Loucy (cell line): ENCODE measurements at regions not wholly inside any gene's neighbourhood (a gene's known extent, or its start where the extent isn't known, plus 50 kb on each side); places are given as distances from the start of the nearest gene placed in this dataset.

Source experiments
- H2AFZ ChIP-seq: fragments of 200-600 bp; sonication (generic); 2 replicates; pipeline ENCODE4 v1.6.0; 2016; ENCODE audit warnings: antibody characterized with exemption, mild to moderate bottlenecking, low read length, moderate library complexity
- H3F3A ChIP-seq: fragments of 200-600 bp; 2 replicates; pipeline ENCODE4 v1.6.0; 2016; ENCODE audit warnings: antibody characterized with exemption, low read depth, mild to moderate bottlenecking
- H3K27me3 ChIP-seq: fragments of 200-600 bp; sonication (generic); 2 replicates; pipeline ENCODE4 v1.6.1; 2014; ENCODE audit warnings: low read length, mild to moderate bottlenecking; ENCODE audit not compliant: insufficient read depth, poor library complexity, severe bottlenecking
- H3K36me3 ChIP-seq: fragments of 200-600 bp; sonication (generic); 2 replicates; pipeline ENCODE4 v1.6.1; 2016; ENCODE audit warnings: low read length; ENCODE audit not compliant: insufficient read depth
- H3K4me1 ChIP-seq: fragments of 200-600 bp; sonication (generic); 2 replicates; pipeline ENCODE4 v1.5.1; 2014; ENCODE audit warnings: low read length, mild to moderate bottlenecking; ENCODE audit not compliant: insufficient read depth, poor library complexity, severe bottlenecking
- H3K4me2 ChIP-seq: fragments of 200-600 bp; sonication (generic); 2 replicates; pipeline ENCODE4 v1.6.0; 2014; ENCODE audit warnings: antibody characterized with exemption, low read length, low read depth, mild to moderate bottlenecking; ENCODE audit not compliant: poor library complexity, severe bottlenecking
- H3K4me3 ChIP-seq: fragments of 200-600 bp; sonication (generic); 2 replicates; pipeline ENCODE4 v1.5.1; 2014; ENCODE audit warnings: low read length, mild to moderate bottlenecking, mixed read lengths; ENCODE audit not compliant: poor library complexity, severe bottlenecking
- H3K79me2 ChIP-seq: fragments of 200-600 bp; sonication (generic); 2 replicates; pipeline ENCODE4 v1.6.1; 2014; ENCODE audit warnings: low read length; ENCODE audit not compliant: insufficient read depth
- H3K9ac ChIP-seq: fragments of 200-600 bp; sonication (generic); 2 replicates; pipeline ENCODE4 v1.6.0; 2014; ENCODE audit warnings: mild to moderate bottlenecking, low read depth, low read length, moderate library complexity; ENCODE audit not compliant: poor library complexity, severe bottlenecking
- H3K9me2 ChIP-seq: fragments of 200-600 bp; sonication (generic); replicated peaks from 2 replicates; pipeline ENCODE4 v1.6.1; 2016; ENCODE audit warnings: low read depth, low read length, mixed read lengths
- H3K9me3 ChIP-seq: fragments of 200-600 bp; sonication (generic); 2 replicates; pipeline ENCODE4 v1.6.1; 2014; ENCODE audit warnings: mild to moderate bottlenecking, antibody characterized with exemption, low read length, low read depth; ENCODE audit not compliant: insufficient read depth
- H4K20me1 ChIP-seq: fragments of 200-600 bp; sonication (generic); 2 replicates; pipeline ENCODE4 v1.6.0; 2014; ENCODE audit warnings: antibody characterized with exemption, low read length, mild to moderate bottlenecking; ENCODE audit not compliant: insufficient read depth, poor library complexity, severe bottlenecking
- EZH2phosphoT487 ChIP-seq: fragments of 200-600 bp; IDR thresholded peaks from 2 replicates; pipeline ENCODE4 v1.6.1; 2018; ENCODE audit warnings: antibody characterized with exemption, mild to moderate bottlenecking, moderate library complexity, borderline replicate concordance
- TF ChIP-seq, protein P1 (sequence below): fragments of 200-600 bp; sonication (generic); conservative IDR thresholded peaks from 2 replicates; pipeline ENCODE4 v1.5.1; 2014; ENCODE audit warnings: mild to moderate bottlenecking, antibody characterized with exemption, low read length

DNA sequence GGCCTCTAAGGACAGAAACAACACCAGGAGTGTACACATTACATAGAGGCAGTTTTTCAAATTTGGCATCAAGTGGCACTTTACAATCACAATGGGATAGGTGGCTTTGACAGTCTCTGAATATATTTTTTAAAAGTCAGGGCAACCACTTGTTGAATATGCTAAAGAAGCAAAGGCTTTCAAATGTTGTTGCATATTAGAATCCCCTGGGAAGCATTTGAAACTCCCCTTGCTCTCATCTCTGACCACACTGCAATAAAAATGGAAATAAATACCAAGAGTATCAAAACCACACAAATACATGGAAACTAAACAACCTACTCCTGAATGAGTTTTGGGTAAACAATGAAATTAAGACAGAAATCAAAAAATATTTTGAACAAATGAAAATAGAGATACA lies 106.5 kb upstream of the RAB11FIP2 start:
- Histone ChIP-seq H3K4me2 (no peak overlapping the region), H4K20me1 (no peaks in the 10 kb centered on the region), H3K27me3 (no peaks in the 10 kb centered on the region), H3K9ac (no peak overlapping the region), H3K36me3 (no peaks in the 10 kb centered on the region), H3K9me2 (no peaks in the 10 kb centered on the region), H3K9me3 (no peaks in the 10 kb centered on the region), H3K79me2 (no peaks in the 10 kb centered on the region), H3K4me1 (no peaks in the 10 kb centered on the region), H3F3A (no peaks in the 10 kb centered on the region), H3K4me3 (no peak overlapping the region), H2AFZ (no peak overlapping the region)
- TF ChIP-seq, protein P1, sequence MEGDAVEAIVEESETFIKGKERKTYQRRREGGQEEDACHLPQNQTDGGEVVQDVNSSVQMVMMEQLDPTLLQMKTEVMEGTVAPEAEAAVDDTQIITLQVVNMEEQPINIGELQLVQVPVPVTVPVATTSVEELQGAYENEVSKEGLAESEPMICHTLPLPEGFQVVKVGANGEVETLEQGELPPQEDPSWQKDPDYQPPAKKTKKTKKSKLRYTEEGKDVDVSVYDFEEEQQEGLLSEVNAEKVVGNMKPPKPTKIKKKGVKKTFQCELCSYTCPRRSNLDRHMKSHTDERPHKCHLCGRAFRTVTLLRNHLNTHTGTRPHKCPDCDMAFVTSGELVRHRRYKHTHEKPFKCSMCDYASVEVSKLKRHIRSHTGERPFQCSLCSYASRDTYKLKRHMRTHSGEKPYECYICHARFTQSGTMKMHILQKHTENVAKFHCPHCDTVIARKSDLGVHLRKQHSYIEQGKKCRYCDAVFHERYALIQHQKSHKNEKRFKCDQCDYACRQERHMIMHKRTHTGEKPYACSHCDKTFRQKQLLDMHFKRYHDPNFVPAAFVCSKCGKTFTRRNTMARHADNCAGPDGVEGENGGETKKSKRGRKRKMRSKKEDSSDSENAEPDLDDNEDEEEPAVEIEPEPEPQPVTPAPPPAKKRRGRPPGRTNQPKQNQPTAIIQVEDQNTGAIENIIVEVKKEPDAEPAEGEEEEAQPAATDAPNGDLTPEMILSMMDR: no peak
- TF ChIP-seq EZH2phosphoT487: no peak

DNA sequence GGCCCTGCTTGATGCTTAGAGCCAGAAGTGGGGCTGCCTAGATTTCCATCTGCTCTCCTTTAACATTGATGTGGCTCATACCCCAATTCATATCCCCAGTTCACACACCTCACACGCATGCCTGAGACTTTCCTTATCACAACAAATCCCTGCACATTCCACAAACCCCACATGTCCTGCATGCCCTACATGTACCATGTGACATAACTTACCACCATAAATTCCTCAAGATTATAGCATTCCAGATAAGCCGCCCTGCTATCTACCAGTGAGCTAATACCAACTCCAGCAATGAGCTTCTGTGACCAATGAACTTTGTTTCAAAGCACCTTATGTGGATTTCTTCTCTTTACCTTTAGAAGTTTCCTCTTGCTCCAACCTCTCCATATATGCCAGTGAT lies 104.7 kb upstream of the RAB11FIP2 start:
- Histone ChIP-seq H3K9me2 (no peaks in the 10 kb centered on the region), H3K36me3 (no peaks in the 10 kb centered on the region), H3F3A (no peaks in the 10 kb centered on the region), H3K4me2 (no peak overlapping the region), H3K79me2 (no peaks in the 10 kb centered on the region), H3K4me1 (no peaks in the 10 kb centered on the region), H2AFZ (no peak overlapping the region), H3K9ac (no peak overlapping the region), H3K27me3 (no peaks in the 10 kb centered on the region), H4K20me1 (no peaks in the 10 kb centered on the region), H3K4me3 (no peak overlapping the region), H3K9me3 (no peaks in the 10 kb centered on the region)
- TF ChIP-seq EZH2phosphoT487: no peak
- TF ChIP-seq, protein P1: no peak

DNA sequence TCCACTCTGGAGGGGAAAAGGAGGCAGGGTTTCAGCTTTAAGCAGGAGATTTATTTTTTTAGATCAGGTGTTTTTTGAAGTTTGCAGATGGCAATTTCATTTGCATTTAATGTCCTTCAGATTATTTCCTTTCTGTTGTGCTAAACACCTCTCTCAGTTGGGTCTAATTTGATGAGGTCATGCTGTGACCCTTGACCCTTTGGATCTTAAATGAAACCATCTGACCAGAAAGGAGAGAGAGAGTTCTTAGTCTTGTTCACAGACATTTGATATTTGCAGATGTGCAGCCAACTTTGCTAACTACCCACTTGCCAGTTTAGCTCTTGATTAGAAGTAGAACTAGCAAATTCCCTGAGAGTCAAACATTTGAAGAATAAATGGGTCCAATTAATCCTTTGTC lies 101.5 kb upstream of the RAB11FIP2 start:
- no peaks in the 10 kb centered on the region for H3K79me2 ChIP-seq
- no peaks in the 10 kb centered on the region for H3K9me2 ChIP-seq
- no peaks in the 10 kb centered on the region for H3K36me3 ChIP-seq
- H3K4me2 ChIP-seq: no peak overlapping the region
- H3K4me3 ChIP-seq: no peak overlapping the region
- H3K27me3 ChIP-seq: no peaks in the 10 kb centered on the region
- no peak overlapping the region for H2AFZ ChIP-seq
- no peaks in the 10 kb centered on the region for H3K4me1 ChIP-seq
- H3K9me3 ChIP-seq: no peaks in the 10 kb centered on the region
- no peaks in the 10 kb centered on the region for H3F3A ChIP-seq
- TF ChIP-seq, protein P1: no peak
- TF ChIP-seq EZH2phosphoT487: no peak
- H3K9ac ChIP-seq: no peak overlapping the region
- no peaks in the 10 kb centered on the region for H4K20me1 ChIP-seq
